K562 (cell line): ENCODE measurements at regions not wholly inside any gene's neighbourhood (a gene's known extent, or its start where the extent isn't known, plus 50 kb on each side); places are given as distances from the start of the nearest gene placed in this dataset.

Source experiments
- ATAC-seq: fragments of 200-7000 bp; cut with Tn5 transposase; 3 replicates; pipeline ENCODE4 v1.9.1; 2020; ENCODE audit warnings: moderate library complexity
- BruUV-seq: library from RNA; stranded (reverse); fragments of 400-500 nt; replicated peaks from 2 replicates; lab custom pipeline; 2021; lab: Mats Ljungman, UMichigan
- CTCF ChIA-PET: fragments of 300-600 bp; formaldehyde crosslinking; extraction: SDS; loops from one replicate; lab custom pipeline; 2021; ENCODE audit warnings: low intra/inter-chr PET ratio; lab: Yijun Ruan, JAX
- POLR2A ChIA-PET: fragments of 300-600, 350-650 bp; sonication (Branson Sonifier 250); formaldehyde crosslinking; extraction: SDS; loops from one replicate; lab custom pipeline; 2021; ENCODE audit warnings: antibody characterized with exemption, inconsistent platforms; lab: Yijun Ruan, JAX
- DNase-seq, 4 experiments: peaks; one replicate each; pipeline versions ENCODE4 v3.0.0 to v3.0.0-alpha.2; 2011 to 2018; ENCODE audit warnings: low spot score in 3 of 4, mixed read lengths in 3 of 4; ENCODE audit errors: extremely low read depth in 1 of 4
- FAIRE-seq: peaks from 2 replicates; lab custom pipeline; 2011; peaks lifted over from hg19 to GRCh38; lab: Jason Lieb, UNC
- H2AFZ ChIP-seq: 2 replicates; pipeline ENCODE4 v1.6.0; 2011; ENCODE audit warnings: low read depth, low read length, control low read depth, inconsistent platforms
- H3K27ac ChIP-seq: fragments of 200-600 bp; 3 replicates; pipeline ENCODE4 v1.8.0; 2011; ENCODE audit warnings: low read depth, mild to moderate bottlenecking, control low read depth, inconsistent platforms, low read length, moderate library complexity, mixed read lengths; ENCODE audit errors: extremely low read depth
- H3K27me3 ChIP-seq, 2 experiments: fragments of 300-600 bp in 1 of 2; 2 replicates in 1 of 2; 3 replicates in 1 of 2; pipeline versions ENCODE4 v1.6.0 to v1.8.0; 2011; ENCODE audit warnings: inconsistent platforms in 2 of 2, low read length in 2 of 2, mild to moderate bottlenecking in 1 of 2, mixed read lengths in 1 of 2, moderate library complexity in 1 of 2; ENCODE audit not compliant: control insufficient read depth in 2 of 2, insufficient read depth in 2 of 2
- H3K36me3 ChIP-seq: fragments of 300-600 bp; 3 replicates; pipeline ENCODE4 v1.8.0; 2011; ENCODE audit warnings: mild to moderate bottlenecking, low read length, inconsistent platforms; ENCODE audit not compliant: control insufficient read depth, insufficient read depth
- H3K4me1 ChIP-seq, 2 experiments: fragments of 200-600 bp in 1 of 2; replicated peaks in 1 of 2; 2 replicates in 1 of 2; 3 replicates in 1 of 2; pipeline versions ENCODE4 v1.5.1 to v1.8.0; 2011; ENCODE audit warnings: inconsistent platforms in 2 of 2, low read length in 2 of 2, mild to moderate bottlenecking in 1 of 2, mixed read lengths in 1 of 2, moderate library complexity in 1 of 2; ENCODE audit not compliant: control insufficient read depth in 2 of 2, insufficient read depth in 2 of 2
- H3K4me2 ChIP-seq: 2 replicates; pipeline ENCODE4 v1.6.1; 2011; ENCODE audit warnings: low read length, control low read depth, inconsistent platforms, mixed read lengths; ENCODE audit not compliant: insufficient read depth
- H3K4me3 ChIP-seq: fragments of 200-600 bp; sonication (generic), shearing (Covaris generic); 2 replicates; pipeline ENCODE4 v1.5.1; 2016; ENCODE audit warnings: control low read depth, inconsistent platforms
- H3K79me2 ChIP-seq: fragments of 200-600 bp; 3 replicates; pipeline ENCODE4 v1.8.0; 2011; ENCODE audit warnings: low read length, inconsistent platforms; ENCODE audit not compliant: control insufficient read depth, insufficient read depth
- H3K9ac ChIP-seq, 2 experiments: 2 replicates each; pipeline versions ENCODE4 v1.6.0 to v1.6.1; 2011; ENCODE audit warnings: low read depth in 2 of 2, low read length in 2 of 2, control low read depth in 1 of 2, inconsistent platforms in 1 of 2, mild to moderate bottlenecking in 1 of 2, mixed read lengths in 1 of 2; ENCODE audit not compliant: insufficient read depth in 1 of 2
- H3K9me1 ChIP-seq: one replicate; pipeline ENCODE4 v1.6.0; 2011; ENCODE audit warnings: inconsistent platforms, mild to moderate bottlenecking, low read length, moderate library complexity; ENCODE audit not compliant: control insufficient read depth, insufficient read depth
- H3K9me3 ChIP-seq: replicated peaks from 2 replicates; pipeline ENCODE4 v1.5.1; 2011; ENCODE audit warnings: low read depth, low read length, inconsistent platforms; ENCODE audit not compliant: control insufficient read depth, insufficient read depth
- H4K20me1 ChIP-seq: replicated peaks from 2 replicates; pipeline ENCODE4 v1.6.1; 2011; ENCODE audit warnings: low read length, inconsistent platforms, mixed read lengths; ENCODE audit not compliant: control insufficient read depth, insufficient read depth
- CREB1 ChIP-seq, 2 experiments: sonication (generic) in 1 of 2; formaldehyde crosslinking in 1 of 2; IDR thresholded peaks; 2 replicates each; pipeline versions ENCODE4 v1.6.1 to v1.8.0; 2012 to 2022; ENCODE audit warnings: inconsistent platforms in 1 of 2, mild to moderate bottlenecking in 1 of 2, missing genetic modification reagents in 1 of 2, moderate library complexity in 1 of 2
- MTF1 ChIP-seq: fragments of 250-450 bp; sonication (Bioruptor Pico); IDR thresholded peaks from 2 replicates; pipeline ENCODE4 v1.9.0; 2021; ENCODE audit warnings: moderate library complexity, mild to moderate bottlenecking, inconsistent platforms, borderline replicate concordance
- NBN ChIP-seq: fragments of 450-650 bp; IDR thresholded peaks from 2 replicates; pipeline ENCODE4 v1.6.1; 2016; ENCODE audit warnings: low read depth, mild to moderate bottlenecking
- NCOA1 ChIP-seq: fragments of 450-650 bp; IDR thresholded peaks from 2 replicates; pipeline ENCODE4 v1.6.1; 2016; ENCODE audit warnings: low read depth
- NUFIP1 ChIP-seq: fragments of 450-650 bp; IDR thresholded peaks from 2 replicates; pipeline ENCODE4 v1.6.1; 2018; ENCODE audit not compliant: partially characterized antibody
- SOX6 ChIP-seq: fragments of 450-650 bp; IDR thresholded peaks from 2 replicates; pipeline ENCODE4 v1.6.1; 2014; ENCODE audit warnings: mild to moderate bottlenecking
- SRSF9 ChIP-seq: fragments of 200-400 bp; formaldehyde crosslinking; IDR thresholded peaks from 2 replicates; pipeline ENCODE4 v1.6.1; 2017; ENCODE audit warnings: low read depth, low read length, borderline replicate concordance
- STAG1 ChIP-seq: sonication (generic); formaldehyde crosslinking; IDR thresholded peaks from 2 replicates; pipeline ENCODE4 v1.5.0; 2020; ENCODE audit warnings: missing genetic modification reagents, borderline replicate concordance
- TRIM28 ChIP-seq: fragments of 450-650 bp; IDR thresholded peaks from 2 replicates; pipeline ENCODE4 v1.6.1; 2017
- U2AF1 ChIP-seq: fragments of 200-400 bp; formaldehyde crosslinking; optimal IDR thresholded peaks from 2 replicates; pipeline ENCODE3; 2017; ENCODE audit warnings: mild to moderate bottlenecking, low read depth, low read length, moderate library complexity
- ZFP1 ChIP-seq: fragments of 450-650 bp; formaldehyde crosslinking; IDR thresholded peaks from 2 replicates; pipeline ENCODE4 v1.4.0; 2020; ENCODE audit warnings: mild to moderate bottlenecking, mixed read lengths
- ZNF124 ChIP-seq: sonication (generic); formaldehyde crosslinking; IDR thresholded peaks from 2 replicates; pipeline ENCODE4 v1.8.1; 2022; ENCODE audit warnings: missing genetic modification reagents
- ZNF184 ChIP-seq: sonication (generic); formaldehyde crosslinking; IDR thresholded peaks from 2 replicates; pipeline ENCODE4 v1.5.0; 2020; ENCODE audit warnings: missing genetic modification reagents
- ZNF41 ChIP-seq: fragments of 250-450 bp; sonication (Bioruptor Pico); conservative IDR thresholded peaks from 2 replicates; pipeline ENCODE4 v1.4.0; 2020; ENCODE audit warnings: mild to moderate bottlenecking
- ZNF583 ChIP-seq: fragments of 250-450 bp; sonication (Bioruptor Pico); IDR thresholded peaks from 2 replicates; pipeline ENCODE4 v1.4.0; 2020
- in situ Hi-C: fragments of 300-500 bp; cut with MboI; formaldehyde crosslinking; loops from 4 replicates; pipeline ENCODE4 v1.15.0; 2018; ENCODE audit warnings: inconsistent platforms, mixed read lengths
- intact Hi-C: fragments of 100-400 bp; cut with micrococcal nuclease; formaldehyde crosslinking; loops from 2 replicates; pipeline ENCODE4 v1.14.2; 2022
- TF ChIP-seq, protein P1 (sequence below): fragments of 450-650 bp; IDR thresholded peaks from 2 replicates; pipeline ENCODE4 v1.6.1; 2017; ENCODE audit warnings: antibody characterized with exemption
- TF ChIP-seq, protein P2 (sequence below): fragments of 200-800 bp; sonication (Bioruptor generic); IDR thresholded peaks from 2 replicates; pipeline ENCODE4 v1.6.1; 2016; ENCODE audit warnings: missing genetic modification characterization, missing compliant biosample characterization

GRCh38 chr4:158958489-158959270, 144.2 kb upstream of the RAPGEF2 start:
- H3K4me3 ChIP-seq: no peak overlapping the region
- no peak overlapping the region for H2AFZ ChIP-seq
- no peak overlapping the region for H3K4me2 ChIP-seq
- H3K36me3 ChIP-seq: no peaks in the 10 kb centered on the region
- H3K9ac ChIP-seq: no peak overlapping the region
- H3K79me2 ChIP-seq: no peaks in the 10 kb centered on the region
- DNase-seq (no peak), FAIRE-seq (no peak), ATAC-seq (no peak)
- H3K4me1 ChIP-seq: no peaks in the 10 kb centered on the region
- ChIA-PET CTCF (no interaction called here), POLR2A (interaction anchor here (1.5 kb wide), 1 partner anchor 16 kb away, joined by 3 read pairs; no protein-coding TSS in a partner anchor)
- intact Hi-C loops (no loop called here), in situ Hi-C loops (no loop called here)
- no peaks in the 10 kb centered on the region for H3K27me3 ChIP-seq
- no peaks in the 10 kb centered on the region for H3K9me1 ChIP-seq
- no TSS peak for BruUV-seq
- H4K20me1 ChIP-seq: no peaks in the 10 kb centered on the region
- no peak overlapping the region for H3K27ac ChIP-seq
- H3K9me3 ChIP-seq: no peaks in the 10 kb centered on the region
- TF ChIP-seq STAG1 (CRISPR knock-in tag): no peak
- TF ChIP-seq ZFP1 (CRISPR knock-in tag): no peak
- TF ChIP-seq SOX6: no peak
- TF ChIP-seq ZNF124 (CRISPR knock-in tag): no peak
- no peak for TF ChIP-seq MTF1 (CRISPR knock-in tag)
- TF ChIP-seq U2AF1: no peak
- TF ChIP-seq TRIM28: no peak
- TF ChIP-seq ZNF41 (CRISPR knock-in tag): no peak
- TF ChIP-seq, protein P1, sequence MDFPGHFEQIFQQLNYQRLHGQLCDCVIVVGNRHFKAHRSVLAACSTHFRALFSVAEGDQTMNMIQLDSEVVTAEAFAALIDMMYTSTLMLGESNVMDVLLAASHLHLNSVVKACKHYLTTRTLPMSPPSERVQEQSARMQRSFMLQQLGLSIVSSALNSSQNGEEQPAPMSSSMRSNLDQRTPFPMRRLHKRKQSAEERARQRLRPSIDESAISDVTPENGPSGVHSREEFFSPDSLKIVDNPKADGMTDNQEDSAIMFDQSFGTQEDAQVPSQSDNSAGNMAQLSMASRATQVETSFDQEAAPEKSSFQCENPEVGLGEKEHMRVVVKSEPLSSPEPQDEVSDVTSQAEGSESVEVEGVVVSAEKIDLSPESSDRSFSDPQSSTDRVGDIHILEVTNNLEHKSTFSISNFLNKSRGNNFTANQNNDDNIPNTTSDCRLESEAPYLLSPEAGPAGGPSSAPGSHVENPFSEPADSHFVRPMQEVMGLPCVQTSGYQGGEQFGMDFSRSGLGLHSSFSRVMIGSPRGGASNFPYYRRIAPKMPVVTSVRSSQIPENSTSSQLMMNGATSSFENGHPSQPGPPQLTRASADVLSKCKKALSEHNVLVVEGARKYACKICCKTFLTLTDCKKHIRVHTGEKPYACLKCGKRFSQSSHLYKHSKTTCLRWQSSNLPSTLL: no peak
- no peak for TF ChIP-seq ZNF184 (CRISPR knock-in tag)
- TF ChIP-seq NCOA1: no peak
- TF ChIP-seq, protein P2, sequence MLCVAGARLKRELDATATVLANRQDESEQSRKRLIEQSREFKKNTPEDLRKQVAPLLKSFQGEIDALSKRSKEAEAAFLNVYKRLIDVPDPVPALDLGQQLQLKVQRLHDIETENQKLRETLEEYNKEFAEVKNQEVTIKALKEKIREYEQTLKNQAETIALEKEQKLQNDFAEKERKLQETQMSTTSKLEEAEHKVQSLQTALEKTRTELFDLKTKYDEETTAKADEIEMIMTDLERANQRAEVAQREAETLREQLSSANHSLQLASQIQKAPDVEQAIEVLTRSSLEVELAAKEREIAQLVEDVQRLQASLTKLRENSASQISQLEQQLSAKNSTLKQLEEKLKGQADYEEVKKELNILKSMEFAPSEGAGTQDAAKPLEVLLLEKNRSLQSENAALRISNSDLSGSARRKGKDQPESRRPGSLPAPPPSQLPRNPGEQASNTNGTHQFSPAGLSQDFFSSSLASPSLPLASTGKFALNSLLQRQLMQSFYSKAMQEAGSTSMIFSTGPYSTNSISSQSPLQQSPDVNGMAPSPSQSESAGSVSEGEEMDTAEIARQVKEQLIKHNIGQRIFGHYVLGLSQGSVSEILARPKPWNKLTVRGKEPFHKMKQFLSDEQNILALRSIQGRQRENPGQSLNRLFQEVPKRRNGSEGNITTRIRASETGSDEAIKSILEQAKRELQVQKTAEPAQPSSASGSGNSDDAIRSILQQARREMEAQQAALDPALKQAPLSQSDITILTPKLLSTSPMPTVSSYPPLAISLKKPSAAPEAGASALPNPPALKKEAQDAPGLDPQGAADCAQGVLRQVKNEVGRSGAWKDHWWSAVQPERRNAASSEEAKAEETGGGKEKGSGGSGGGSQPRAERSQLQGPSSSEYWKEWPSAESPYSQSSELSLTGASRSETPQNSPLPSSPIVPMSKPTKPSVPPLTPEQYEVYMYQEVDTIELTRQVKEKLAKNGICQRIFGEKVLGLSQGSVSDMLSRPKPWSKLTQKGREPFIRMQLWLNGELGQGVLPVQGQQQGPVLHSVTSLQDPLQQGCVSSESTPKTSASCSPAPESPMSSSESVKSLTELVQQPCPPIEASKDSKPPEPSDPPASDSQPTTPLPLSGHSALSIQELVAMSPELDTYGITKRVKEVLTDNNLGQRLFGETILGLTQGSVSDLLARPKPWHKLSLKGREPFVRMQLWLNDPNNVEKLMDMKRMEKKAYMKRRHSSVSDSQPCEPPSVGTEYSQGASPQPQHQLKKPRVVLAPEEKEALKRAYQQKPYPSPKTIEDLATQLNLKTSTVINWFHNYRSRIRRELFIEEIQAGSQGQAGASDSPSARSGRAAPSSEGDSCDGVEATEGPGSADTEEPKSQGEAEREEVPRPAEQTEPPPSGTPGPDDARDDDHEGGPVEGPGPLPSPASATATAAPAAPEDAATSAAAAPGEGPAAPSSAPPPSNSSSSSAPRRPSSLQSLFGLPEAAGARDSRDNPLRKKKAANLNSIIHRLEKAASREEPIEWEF (CRISPR knock-in tag): no peak
- no peak for TF ChIP-seq NUFIP1
- TF ChIP-seq NBN: no peak
- TF ChIP-seq CREB1 (IDR thresholded peaks at IDR 0.05): no peak
- no peak for TF ChIP-seq CREB1 (CRISPR knock-in tag; IDR thresholded peaks at IDR 0.05)
- no peak for TF ChIP-seq SRSF9
- TF ChIP-seq ZNF583: no peak
